Activated CD4-positive, alpha-beta T cell treated with anti-CD3 and anti-CD28 coated beads, Interleukin-10, Interleukin-2, amounts not matched to agents 100 ng/mL and 50 ng/mL, durations not matched to agents 16 hours and 8 hours (primary cell): ENCODE measurements at regions not wholly inside any gene's neighbourhood (a gene's known extent, or its start where the extent isn't known, plus 50 kb on each side); places are given as distances from the start of the nearest gene placed in this dataset.

Source experiments
- DNase-seq: peaks from one replicate; pipeline ENCODE4 v3.0.0-alpha.2; 2020

DNA sequence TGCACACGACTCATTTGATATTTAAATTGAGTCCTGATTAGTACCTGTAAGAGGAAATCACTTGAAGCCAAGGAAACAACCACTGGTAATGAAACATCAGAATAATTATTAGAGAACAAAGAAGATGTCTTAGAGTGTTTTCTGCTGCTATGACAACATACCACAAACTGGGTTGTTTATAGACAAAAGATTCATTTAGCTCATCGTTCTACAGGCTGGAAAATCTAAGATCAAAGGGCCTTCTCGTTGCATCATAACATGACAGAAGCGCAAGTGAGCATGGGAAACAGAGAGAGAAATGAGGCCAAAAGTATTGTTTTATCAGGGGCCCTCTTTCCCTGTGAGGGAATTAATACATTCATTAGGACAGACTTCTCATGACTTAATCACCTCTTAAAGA is 1024.0 kb upstream of the PCDH9 start:
- no peak for DNase-seq

DNA sequence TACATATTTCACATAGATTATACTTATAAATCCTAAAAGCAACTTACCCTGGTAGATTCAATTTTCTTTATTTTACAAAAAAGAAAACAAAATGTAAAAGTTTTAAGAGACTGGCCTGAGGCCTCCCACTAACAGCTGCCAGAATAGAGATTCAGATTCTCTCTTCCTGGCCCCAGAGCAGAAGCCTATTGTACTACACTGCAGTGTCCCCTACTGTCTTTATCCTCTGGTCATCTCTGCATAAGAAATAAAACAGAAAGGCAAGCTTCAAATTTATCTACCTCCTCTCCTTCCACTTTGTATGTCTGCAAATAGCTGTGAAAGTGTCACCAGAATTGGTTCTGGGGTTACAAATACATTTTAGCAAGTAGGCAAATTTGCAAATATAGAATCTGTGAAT is 1004.1 kb upstream of the PCDH9 start:
- DNase-seq = no peak

DNA sequence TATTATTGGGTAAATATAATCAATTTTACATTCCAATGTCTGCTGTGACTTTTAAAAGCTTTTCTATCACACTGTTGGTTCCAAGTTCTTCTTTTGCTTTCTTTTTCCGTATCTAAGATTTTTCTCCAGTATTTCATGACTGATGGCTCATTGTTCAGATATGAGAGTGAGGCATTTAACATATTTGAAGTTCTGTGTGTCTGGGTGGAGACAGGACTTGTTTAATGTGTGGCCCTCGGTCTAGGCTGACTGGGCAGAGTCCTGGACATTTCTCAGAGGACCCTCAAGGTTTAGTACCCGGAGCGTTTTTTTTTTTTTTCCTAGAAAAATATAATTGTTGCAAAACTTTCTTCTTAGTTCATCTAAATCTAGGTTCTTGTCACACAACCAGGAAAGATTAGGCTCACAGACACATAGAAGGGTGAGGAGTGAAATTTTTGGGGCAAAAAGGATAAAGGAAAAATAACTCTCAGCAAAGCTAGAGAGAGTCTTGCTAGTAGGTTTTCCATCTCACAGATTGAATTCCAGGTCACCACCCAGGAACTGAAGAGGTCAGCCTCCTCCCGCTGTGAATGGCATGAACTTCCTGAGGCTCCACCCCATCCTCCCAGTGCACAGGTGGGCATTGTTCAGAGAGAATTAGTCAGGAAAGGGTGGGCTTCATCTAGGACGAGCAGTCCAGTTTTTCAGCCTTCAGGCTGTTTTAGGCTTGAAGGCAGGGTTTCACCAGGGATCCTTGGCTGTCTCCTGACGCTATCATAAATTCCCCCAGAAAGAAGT is 1002.4 kb upstream of the PCDH9 start:
- DNase-seq = no peak

DNA sequence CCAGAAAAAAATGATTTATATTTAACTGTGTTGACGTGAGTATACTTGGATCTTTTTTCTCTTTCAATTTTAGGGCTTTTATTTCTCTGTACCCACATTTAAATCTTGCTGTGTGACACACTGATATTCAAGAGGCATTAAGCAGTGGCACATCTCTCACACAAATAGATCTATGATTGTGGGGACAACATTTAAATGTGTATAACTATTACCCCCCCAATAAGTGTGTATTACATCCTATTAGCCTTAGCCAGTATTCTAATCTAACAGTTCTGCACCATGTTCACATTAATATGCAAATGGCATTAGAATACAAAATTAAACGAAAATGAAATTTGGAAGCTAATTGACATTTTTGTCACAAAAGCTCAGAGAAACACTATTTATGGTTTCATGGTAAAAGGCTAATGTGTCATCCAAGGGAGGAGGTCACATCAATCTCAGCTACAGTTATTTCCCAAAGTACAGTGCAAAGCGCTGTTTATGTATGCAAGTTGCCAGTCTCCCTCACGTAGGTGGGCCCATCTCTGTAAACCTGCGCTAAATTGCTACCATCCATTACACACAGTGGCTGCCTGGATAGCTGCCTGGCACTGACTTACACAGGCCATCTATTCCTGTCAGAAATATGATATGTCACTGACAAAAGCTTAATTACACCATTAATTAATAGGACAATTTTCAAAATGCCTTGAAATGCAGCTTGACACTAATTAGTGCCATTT is 984.7 kb upstream of the PCDH9 start:
- DNase-seq = no peak

DNA sequence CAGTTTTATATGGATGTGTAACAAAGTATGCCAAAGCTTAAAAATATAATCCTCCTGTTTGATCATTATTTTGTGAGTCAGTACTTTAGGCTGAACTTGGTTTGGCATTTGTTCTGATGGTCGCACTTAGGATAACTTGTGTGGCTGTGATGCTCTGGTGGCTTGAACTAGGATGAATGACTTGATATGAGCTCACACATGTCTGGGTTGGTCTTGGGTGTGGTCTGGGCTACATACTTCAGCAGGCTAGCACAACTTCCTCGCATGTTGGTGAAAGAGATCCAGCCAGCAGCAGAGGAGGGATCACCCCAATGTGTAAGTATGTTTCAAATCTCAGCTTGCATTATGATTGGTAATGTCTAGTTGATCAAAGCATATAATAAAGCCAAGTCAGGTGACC is 969.1 kb upstream of the PCDH9 start:
- DNase-seq = no peak

DNA sequence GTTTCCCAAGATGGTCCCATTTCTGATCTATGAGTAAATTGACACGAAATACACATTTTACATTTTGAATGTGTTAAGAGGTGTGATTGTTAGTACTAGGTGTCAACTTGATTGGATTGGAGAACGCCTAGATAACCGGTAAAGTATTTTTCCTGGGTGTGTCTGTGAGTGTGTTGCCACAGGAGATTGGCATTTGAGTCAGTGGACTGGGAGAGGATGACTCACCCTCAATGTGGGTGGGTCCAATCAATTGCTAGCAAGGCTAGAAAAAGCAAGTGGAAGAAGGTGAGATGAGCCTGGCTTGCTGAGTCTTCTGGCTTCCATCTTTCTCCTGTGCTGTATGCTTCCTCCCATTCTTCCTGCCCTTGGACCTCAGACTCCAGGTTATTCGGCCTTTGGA is 960.7 kb upstream of the PCDH9 start:
- no peak for DNase-seq

DNA sequence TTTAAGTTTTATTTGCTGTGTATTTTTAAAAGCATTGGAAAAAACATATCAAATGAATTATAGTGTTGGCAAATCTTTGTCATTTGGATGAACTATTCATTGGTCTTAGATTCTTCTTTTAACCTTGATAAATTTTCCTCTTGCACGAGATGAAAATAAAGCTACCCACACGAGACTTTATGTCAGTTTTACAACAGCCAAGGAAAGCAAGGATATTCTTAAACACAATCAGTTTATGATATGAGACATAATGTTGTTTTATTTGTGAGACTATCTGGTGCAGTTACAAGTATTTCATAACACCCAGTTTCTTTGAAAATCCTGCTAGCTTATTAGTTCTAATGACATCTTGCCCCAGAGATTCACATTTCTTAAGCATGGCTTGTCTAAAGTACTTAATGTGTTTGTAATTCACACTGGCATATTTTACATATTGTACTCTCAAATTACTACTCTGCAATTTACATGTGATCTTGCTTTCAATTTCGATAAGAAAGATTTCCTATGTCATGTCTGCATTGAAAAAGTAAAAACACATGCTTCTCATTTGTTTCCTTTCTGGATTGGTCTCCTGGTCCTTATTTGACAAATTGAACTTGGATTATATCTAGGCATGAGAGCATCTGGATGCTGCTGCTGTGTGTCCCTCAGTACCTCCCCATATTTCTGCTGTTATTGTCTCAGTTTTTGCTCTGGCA is 955.5 kb upstream of the PCDH9 start:
- DNase-seq = no peak

DNA sequence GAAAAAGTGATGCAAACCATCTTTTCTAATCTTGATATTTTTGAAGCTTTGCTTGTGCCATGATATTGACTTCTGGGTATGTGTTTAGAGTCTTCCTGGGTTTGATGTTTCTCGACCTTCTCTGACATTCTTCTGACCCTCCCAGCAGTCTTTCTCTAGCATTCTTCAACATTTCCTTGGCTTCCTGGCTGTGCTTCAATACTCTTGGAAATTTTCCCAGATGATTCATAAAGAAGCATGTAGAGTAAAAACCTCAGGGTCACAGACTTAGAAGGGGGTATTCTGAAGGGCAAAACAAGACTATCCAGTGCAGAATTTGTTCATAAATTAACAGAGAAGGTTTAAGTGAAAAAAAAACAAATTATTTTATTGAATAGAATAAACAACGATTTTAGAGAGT is 946.3 kb upstream of the PCDH9 start:
- DNase-seq = no peak

DNA sequence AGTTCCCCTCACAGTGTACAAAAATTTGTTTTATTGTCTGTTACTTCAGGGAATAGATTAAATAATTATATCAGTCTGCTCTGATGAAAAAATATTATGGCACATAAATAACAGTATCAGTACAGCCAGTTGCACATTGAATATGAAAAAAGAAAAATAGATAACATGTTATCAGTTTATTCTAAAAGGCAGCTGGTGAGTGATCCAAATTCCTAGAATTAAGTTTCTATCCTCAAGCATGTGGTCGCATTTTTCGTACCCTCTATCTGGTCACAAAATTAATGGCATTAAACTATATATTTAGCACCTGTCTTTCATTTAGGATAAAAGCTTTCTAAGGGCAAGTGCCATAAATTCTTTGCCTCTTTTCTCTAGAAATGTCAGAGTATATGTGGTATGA is 944.8 kb upstream of the PCDH9 start:
- no peak for DNase-seq

DNA sequence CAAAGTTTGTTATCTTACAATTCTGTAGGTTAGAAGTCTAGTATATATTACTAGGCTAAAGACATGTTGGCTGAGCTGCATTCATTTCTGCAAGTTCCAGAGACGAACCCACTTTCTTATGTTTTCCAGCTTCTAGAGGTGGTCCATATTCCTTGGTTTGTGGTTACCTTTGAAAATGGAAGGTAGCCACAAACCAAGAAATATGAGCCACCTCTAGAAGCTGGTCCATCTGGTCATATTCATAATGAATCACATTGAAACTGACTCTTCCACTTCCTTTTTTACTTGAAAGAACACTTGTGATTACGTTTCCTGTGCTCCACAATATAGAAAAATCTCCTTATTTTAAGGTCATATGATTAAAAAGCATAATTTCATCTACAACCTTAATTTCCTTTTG is 943.0 kb upstream of the PCDH9 start:
- DNase-seq = no peak

DNA sequence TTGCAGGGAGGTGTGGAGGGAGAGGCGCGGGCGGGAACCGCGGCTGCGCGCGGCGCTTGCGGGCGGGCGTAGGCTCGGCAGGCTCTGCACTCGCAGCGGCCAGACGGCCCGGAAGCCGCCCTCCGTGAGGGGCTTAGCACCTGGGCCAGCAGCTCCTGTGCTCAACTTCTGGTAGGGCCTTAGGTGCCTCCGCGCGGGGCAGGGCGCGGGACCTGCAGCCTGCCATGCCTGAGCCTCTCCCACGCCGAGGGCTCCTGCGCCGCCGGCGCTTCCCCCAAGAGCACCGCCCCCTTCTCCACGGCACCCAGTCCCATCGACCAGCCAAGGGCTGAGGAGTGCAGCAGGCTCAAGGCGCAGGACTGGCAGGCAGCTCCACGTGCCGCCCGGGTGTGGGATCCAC is 940.8 kb upstream of the PCDH9 start:
- DNase-seq = no peak

DNA sequence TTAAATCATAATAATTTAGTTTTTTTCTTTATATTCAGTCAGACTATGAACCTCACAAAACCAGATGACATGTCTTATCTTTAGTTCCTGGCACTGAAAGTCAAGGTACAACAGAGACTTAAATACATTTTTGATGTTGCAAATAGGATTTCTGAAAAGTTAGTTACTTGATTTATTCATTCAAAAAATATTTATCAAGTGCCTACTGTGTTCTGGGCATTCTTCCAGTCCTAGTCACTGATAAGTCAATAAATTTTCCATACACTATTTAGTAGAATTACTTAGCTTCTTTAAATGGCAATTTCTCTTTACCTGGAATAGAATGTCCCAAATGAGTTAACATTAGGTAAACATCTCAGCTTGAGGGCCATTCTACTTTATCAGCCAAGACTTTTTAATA is 938.3 kb upstream of the PCDH9 start:
- no peak for DNase-seq

DNA sequence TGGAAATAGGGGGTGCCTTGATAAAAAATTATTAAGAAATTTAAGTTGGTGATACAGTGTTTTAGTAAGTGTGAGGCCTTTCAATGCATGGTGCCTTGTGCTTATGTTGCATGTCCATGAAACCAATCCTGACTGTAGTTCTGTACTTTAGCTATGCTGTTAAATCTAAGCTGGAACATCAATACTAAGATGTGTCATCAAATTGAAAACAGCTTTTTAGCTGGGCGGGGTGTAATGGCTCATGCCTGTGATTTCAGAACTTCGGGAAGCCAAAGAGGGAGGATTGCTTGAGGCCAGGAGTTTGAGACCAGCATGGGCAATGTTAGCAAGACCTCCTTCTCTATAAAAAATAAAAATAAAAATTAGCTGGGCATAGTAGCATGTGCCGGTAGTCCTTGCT is 930.3 kb upstream of the PCDH9 start:
- no peak for DNase-seq

DNA sequence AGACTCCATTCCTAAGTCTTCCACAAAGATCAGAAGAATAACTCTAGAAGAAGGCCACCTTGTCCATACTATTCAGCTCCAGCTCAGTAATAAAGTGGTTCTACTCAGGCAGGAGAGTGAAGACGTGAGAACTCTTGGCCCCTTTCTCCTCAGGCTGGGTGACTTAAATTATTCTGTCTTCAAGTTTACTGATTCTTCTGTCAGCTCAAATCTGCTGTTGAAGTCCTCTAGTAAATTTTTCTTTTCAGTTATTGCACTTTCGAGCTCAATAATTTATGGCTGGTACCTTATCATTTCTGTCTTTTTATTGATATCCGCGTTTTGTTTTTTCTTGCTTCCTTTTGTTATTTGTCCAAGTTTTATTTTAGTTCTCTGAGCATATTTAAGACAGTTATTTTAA is 922.3 kb upstream of the PCDH9 start:
- no peak for DNase-seq

DNA sequence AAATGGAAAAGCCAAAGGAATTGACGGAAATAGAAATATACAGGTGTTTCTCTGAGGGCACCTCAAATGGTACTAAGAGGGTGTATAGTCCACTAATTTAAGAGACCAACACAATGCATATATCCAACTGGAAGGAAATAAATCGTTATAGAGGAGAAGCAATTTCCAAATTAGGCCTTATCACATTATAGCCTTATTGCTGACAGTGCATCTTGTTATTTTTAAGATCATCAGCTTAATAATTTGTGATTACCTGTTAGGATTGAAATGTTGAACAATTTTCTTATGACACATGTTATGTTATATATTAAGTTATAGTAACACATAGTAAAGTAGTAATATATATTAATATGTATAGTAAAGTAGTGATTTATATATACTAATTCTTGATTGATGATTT is 915.7 kb upstream of the PCDH9 start:
- DNase-seq = no peak

DNA sequence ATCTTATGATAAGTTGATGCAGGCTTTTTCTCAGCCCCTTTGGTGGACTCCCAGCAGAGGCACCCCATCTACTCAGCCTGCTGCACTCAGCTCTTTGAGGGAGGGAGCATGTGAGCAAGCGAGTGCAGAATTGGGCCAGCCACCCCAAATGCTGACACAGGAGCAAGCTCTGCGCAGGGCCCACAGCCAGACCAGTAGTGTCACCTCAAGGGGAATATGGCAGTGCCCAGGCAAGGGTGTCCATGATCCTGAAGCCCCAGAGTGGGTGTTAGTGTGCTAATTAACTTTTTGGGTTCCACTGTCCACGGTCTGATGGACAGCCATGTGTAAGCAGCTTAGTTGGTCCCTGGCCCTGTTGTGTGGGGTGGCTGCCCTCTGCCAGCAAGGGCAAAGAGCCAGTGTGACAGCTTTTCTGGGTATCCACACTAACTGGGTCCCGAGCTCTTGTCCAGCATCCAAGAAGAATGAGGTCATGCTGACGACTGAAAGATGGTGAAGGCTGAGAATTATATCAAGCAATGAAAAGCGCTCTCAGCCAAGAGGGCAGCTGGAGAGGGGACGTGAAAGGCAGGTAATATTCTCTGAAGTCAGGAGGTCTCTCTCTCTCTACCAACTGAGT is 898.3 kb upstream of the PCDH9 start:
- no peak for DNase-seq

DNA sequence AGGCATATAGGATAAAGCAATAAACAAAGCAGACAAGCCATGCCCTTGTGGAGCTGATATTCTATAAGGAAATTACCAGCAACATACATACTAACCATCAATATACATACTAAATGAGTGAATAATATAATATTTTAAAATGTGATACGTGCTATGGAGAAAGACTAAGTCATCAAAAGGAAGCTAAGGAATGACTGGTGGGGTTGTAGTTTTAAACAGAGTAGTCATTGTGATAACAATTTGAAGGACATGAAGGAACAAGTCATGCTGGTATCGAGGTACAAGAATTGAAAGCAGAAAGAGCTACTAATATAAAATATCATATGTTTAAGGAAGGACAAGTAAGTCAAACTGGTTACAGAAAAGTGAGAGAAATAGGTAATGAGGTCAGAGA is 894.9 kb upstream of the PCDH9 start:
- no peak for DNase-seq

DNA sequence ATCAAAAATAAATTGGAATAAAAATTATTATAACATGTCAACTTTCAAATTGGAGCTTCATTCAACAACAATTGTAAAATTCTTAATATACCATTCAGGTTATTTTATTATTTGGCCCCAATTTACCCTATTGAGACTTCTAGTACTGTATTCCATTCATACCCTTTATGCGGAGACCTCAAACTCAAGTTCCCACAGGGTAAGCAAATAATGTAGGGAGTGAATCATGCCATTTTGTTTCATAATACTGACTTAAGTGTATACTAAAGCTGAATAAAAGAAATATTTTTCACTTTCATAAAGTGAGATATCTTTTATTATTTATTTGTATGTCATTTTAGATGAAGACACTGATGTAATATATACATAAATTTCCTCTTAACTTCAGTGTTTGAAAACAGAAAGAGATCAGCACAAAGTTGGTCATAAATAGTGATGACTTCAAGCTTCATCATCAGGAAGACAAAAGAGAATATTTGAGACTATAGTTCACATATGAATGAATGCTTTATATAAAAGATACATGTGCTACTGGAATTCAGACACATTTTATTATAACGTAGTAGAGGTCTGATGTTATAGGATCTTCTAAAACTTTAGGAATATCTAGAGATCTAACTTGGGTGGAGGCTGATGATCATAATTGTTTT is 894.4 kb upstream of the PCDH9 start:
- DNase-seq = no peak

DNA sequence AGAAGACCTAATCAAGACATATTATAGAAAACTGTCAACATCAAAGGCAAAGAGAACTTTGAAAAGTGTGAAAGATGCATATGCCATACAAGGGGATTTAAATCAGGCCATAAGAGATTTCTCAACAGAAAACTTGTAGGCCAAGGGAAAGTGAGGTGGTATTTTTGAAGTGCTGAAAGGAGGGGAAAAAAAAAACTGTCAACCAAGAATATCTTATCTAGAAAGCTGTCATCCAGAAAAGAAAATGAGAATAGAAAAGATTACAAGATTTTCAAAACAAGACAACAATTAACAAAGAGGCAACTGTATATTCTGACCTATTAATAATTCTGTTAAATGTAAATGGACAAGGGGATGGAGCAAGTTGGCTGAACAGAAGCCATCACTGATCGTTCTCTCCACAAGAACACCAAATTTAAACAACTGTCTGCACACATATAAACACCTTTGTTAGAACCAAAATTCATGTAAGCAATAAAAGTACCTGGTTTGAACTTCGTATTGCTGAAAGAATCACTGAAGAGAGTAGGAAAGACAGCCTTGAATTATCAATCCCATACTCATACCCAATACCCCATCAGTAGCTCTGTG is 880.1 kb upstream of the PCDH9 start:
- no peak for DNase-seq

DNA sequence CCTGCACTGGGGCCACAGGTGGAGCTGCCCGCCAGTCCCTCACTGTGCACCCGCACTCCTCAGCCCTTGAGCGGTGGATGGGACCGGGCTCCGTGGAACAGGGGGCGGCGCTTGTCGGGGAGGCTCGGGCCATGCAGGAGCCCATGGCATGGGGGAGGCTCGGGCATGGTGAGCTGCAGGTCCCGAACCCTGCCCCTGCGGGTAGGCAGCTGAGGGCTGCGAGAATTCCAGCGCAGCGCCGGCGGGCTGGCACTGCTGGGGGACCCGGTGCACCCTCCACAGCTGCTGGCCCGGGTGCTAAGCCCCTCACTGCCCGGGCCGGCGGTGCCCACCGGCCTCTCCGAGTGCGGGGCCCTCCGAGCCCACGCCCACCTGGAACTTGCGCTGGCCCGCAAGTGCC is 877.5 kb upstream of the PCDH9 start:
- no peak for DNase-seq

DNA sequence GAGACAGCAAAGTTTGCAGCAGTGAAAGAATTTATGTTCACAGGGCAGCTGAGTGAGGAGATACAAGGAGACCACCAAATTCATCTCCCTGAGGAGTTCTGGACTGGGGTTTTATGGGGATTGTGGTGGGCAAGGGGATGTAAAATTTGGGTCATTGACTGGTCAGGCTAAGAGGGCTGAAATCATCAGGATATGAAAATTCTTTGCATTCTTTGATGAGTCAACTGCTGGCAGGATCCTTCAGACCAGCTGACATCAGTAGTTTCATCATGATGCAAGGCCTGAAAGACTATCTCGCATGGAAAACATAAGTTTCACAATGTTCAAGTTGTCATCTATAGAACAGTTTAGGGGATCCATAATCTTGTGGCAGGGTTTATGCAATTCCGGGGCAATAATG is 869.5 kb upstream of the PCDH9 start:
- no peak for DNase-seq

DNA sequence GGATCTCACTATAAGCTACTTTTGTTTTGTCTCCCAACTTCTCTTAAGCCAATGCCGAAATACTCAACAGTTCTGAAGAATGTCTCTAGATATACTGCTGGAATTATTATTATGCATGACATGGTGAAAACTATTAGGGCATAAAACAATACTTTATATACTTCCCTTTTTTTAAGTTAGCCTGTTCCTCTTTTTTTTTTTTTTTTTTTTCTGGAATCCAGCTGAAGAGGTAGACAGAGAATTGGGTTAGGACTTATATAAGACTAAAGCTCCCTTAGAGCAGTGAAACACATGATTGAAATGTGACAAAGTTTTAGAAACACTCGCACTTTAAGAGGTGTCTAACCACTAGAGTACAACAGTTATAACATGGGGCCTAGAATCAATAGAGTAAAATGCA is 850.9 kb upstream of the PCDH9 start:
- DNase-seq = no peak

DNA sequence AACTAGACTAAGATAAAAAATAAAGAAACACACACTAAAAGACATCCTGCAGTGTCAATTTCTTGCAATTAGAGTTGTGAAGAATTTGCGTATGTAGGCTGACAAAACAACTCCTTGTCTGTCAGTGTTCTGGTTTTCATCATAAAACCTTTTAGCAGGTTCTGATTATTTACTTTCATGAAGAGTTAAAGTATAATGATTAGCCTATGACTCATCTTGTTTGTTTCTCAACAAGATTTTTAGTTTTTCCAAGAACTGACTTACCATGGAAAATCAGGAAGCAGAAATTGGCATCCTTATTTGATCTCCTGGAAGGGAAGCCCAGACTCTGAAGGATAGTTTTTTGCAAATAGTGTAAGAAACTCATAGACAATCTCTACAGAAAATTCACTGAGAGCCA is 848.7 kb upstream of the PCDH9 start:
- DNase-seq = no peak
